GM21576 (cell line): ENCODE measurements at regions not wholly inside any gene's neighbourhood (a gene's known extent, or its start where the extent isn't known, plus 50 kb on each side); places are given as distances from the start of the nearest gene placed in this dataset.
"Not testable (repeated sequence)": the region's sequence is repeated elsewhere in the genome, so short reads cannot be mapped to it uniquely, and the experiment has no call there.

Experiments
- ATAC-seq: cut with Tn5 transposase; IDR thresholded peaks from one replicate; pipeline ENCODE4 v1.9.1; 2021; ENCODE audit warnings: mild to moderate bottlenecking, moderate library complexity; ENCODE audit not compliant: unreplicated experiment

DNA sequence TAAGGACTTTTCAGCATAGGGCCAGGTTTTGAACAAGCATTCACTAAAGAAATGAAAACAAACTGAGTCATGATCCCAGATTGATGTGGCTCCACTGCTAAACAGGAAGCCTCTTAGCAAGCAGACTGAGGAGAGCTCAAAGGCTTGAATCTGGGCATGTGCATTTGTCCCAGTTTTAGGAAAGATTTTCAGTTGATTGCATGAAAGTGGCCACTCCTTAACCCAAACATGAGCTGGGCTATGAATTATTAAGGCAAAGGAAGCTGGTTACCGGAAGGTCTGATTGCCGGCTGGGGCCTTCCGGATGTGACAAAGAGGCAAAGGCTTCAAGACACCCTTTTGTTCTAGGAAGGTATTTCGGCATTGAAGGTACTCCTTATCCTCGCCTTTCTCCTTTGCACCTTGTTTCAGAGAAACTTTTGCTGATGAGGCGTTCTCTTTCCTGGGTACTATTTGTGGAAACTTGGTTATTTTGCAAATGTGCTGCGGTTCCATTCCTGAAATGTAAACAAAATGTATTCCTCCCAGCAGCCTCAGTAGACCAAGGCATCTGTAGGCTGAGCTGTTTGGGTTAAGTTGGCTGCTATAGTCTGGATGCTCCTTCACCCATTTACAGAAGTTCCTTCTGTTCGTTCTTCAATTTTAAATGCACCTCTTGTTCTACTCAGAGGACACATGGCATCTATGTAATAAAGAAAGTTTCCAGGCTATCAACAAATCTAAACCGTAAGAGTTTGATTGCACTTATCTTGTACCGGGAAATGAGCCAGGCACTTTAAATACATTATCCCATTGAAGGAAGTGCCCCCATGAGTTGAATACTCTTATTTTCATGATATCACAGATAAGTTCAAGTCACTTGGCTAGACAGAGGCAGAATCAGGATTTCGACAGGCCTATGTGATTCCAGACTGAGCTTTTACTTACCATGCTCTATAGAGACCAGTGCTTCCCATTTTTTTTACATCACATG lies 115.6 kb upstream of the METAP2 start:
- ATAC-seq, result no peak

GRCh38 chr12:95365912-95366311 lies 108.0 kb upstream of the METAP2 start:
- no peak for ATAC-seq

DNA sequence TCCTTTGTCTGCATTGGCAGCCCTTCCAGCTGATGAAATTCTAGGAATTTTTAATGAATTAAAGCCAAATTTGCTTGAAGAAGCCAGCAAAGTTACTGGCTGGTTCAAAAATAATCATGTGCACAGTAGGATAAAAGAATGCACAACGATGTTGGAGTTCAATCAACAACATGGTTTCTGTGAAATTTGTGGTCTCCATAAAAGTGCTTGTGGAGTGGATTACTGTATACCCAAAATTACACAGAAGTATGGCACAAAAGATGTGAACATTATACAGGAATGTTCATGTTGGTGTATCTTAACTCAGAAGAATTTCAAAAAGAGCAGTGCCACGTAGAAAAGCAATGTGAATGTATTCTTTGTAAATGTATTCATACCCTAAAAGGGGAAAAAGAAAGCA lies 105.0 kb upstream of the METAP2 start:
- no peak for ATAC-seq

DNA sequence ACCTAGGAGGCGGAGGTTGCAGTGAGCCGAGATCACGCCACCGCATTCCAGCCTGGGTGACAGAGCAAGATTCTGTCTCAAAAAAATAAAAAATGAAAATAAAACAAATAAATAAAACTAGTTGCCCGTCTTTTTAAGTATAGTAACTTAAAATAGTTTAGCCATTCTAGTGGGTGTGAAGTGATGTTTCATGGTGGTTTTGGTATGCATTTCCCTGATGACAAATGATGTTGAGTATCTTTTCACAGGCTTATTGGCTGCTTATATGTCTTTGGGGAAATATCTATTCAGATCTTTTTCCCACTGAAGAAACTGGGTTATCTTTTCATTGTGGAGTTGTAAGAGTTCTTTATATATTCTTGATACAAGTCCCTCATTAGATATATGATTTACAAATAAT lies 102.4 kb upstream of the METAP2 start:
- no peak for ATAC-seq

- not testable (repeated sequence) for ATAC-seq
Measured at GRCh38 chr12:95379481-95379880, 94.5 kb upstream of the METAP2 start.

DNA sequence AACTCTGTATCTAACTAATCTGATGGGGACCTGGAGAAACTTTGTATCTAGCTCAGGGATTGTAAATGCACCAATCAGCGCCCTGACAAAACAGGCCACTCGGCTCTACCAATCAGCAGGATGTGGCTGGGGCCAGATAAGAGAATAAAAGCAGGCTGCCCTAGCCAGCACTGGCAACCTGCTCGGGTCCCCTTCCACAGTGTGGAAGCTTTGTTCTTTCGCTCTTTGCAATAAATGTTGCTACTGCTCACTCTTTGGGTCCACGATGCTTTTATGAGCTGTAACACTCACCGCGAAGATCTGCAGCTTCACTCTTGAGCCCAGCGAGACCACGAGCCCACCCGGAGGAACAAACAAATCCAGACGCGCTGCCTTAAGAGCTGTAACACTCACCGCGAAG lies 93.6 kb upstream of the METAP2 start:
- not testable (repeated sequence) for ATAC-seq

DNA sequence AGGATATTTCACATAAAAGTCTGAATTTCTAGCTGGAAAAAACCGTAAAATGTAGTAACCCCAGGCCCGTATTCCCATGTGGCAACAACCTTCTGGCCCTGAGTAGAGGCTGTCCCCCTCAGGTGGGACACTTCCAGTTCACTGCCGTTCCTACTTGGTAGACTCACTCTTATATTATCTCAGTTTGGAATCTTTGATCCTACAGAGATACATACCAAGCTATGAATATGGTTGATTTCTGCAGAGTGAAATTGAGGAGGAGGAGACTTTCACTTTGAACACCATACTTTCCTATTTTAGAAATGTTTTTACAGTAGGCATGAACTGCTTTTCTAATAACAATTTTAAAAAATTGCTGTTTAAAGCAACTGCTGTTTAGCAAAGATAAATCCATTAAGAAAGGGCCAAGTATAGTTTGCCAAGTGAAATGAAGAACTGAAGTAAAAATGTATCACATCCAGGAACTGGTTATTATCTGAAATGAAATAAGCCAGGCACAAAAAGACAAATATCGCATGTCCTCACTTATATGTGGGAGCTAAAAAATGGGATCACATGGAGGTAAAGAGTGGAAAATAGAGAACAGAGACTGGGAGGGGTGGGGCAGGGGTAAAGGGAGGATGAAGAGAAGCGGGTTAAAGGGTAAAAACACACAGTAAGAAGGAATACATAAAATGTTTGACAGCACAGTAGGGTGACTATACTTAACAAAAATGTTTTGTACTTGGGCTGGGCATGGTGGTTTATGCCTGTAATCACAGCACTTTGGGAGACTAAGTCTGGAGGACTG lies 92.8 kb upstream of the METAP2 start:
- no peak for ATAC-seq

- ATAC-seq, result not testable (repeated sequence)
Measured at GRCh38 chr12:95383920-95384319, 90.0 kb upstream of the METAP2 start.

- ATAC-seq, result no peak
Measured at GRCh38 chr12:95384785-95385184, 89.2 kb upstream of the METAP2 start.

DNA sequence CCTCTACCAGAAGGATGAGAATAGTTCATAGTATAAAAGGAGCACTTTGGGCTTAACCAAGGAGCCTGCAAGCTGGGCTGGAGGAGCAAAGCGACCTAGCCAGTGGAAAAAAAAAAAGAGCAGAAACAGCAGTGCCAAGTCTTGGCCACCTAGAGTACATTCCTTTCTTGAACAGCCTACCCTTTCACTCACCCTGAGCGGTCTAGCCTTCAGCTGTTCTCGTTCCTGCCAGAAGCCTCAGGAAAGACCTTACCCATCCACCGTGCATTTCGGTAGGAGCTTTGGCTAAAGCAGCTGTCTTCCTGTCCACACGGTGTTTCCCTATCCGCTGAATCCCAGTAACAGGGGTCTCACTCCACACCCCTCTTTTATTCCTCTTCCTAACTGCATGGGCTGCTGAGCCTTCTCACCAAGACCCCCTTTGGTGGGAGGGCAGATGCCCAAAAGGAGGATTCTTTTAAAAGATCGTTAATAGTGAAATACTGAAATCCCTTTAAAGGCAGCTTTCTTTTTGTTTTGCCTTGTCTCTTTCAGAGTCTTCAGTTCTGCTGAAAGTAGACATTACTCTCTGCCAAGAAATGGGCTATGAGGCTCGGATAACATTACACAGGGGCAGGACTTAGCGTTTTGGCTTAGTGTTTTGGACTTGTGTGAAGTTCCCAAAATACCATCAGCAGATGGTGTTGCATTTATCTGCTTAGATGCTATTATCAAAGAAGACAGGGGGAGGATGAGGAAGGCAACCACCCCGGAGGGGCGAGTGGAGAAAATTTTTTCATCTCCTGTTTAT lies 88.5 kb upstream of the METAP2 start:
- ATAC-seq, result no peak

DNA sequence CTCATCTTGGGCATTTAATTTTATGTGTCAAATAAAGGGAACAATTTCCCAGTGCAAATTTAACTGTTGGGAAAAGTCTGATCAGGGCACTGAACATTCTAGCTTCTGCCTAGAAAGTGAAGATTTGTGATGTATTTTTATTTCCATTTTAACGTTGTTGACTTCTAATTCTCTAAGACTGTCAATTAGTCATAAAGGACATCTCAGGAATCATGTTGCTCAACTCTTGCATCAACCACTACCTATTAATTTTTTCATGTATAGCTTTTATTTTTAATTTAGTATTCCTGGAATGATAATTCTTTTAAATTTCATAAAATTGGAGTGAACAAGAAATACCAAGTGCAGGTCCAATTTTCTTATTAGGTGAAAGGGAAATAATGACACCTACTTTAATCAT lies 87.9 kb upstream of the METAP2 start:
- ATAC-seq, result no peak

- not testable (repeated sequence) for ATAC-seq
Measured at GRCh38 chr12:95388260-95388659, 85.7 kb upstream of the METAP2 start.

DNA sequence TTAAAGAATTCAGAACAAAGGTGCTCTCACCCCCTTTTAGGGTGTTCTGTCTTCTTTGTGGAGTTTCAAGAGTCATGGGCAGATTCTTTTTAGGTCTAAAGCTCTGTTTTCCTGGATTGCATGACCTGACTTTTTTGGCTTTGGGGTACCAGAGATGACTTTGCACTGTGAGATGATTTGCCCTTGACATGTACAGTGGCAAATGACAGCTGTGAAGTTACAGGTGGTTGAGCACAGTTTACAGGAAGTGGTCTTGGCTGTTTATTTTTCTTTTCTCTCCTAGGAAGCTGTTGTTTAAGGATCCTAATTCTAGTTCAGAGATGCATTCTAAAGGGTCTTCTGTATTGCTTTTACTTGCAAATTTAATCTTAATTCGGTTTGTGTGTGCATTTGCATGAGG lies 83.8 kb upstream of the METAP2 start:
- peak; percentile 81 for ATAC-seq

- ATAC-seq, result peak; percentile 67
Measured at GRCh38 chr12:95390932-95391331, 83.0 kb upstream of the METAP2 start.

GRCh38 chr12:95393191-95393790 lies 80.7 kb upstream of the METAP2 start:
- ATAC-seq, result no peak

- ATAC-seq, result no peak
Measured at GRCh38 chr12:95395696-95396095, 78.3 kb upstream of the METAP2 start.

DNA sequence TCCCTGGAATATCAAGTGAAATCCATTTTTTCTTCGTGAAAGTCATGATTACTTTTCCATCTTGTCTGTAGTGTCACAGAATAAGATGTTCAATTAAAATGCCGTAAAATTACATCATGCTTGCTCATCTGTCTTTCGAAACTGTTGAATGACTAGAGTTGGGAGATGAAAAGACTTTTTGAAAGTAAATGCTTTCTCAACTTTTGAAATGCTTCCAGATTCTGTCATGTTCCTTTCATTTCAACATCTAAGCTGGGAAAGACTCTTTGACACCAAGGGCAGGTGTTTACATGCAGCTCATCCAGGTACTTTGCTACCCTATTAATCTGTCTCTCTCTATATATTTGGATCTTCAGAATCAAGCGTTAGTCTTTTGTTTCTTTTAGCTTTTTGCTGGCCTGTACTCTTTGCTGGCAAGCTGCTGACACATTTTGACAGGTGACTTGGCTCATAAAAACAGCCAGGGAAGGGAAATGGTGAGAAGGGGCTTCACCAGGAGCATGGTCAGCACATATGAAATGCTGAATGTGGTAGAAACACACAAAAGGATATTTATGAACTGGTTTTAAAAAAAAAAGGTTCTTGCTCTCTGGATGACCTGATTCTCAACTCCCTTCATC lies 77.0 kb upstream of the METAP2 start:
- ATAC-seq, result no peak

DNA sequence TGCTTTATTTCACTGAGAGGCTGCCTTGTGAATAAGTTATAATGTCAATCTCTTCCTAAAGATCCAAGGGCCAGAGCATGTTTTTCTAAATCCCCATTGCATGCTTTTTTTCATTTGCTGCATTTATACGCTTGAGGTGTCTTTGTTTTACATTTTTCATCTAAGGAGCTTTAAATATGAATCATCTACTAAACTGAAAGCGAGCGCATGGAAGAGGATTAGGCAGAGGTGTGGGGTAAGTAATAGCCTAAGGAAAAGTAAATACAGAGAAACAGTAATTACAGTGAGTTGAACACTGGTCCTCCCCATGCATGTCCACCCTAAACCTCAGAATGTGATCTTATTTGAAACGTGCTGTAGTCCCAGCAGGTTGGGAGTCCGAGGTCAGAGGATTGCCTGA lies 76.4 kb upstream of the METAP2 start:
- ATAC-seq, result no peak

DNA sequence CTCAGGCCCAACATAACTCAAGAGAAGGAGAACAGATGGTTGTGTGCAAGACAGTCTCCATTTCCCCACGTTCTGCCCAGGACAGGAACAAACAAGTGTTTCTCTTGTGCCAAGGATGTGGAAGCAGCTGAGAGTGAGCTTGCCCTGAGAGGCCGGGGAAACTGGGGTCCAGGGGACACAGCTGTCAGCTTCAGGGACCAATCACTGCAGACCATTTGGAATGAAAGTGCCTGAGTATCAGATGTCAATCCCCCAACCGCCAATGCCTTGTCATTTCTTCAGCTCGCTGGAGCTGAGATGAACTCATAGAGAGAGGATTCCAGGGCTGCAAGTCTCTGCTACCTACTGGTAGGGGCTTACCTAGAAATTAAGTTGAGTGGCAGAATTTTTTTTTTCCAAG lies 71.9 kb upstream of the METAP2 start:
- ATAC-seq, result no peak

DNA sequence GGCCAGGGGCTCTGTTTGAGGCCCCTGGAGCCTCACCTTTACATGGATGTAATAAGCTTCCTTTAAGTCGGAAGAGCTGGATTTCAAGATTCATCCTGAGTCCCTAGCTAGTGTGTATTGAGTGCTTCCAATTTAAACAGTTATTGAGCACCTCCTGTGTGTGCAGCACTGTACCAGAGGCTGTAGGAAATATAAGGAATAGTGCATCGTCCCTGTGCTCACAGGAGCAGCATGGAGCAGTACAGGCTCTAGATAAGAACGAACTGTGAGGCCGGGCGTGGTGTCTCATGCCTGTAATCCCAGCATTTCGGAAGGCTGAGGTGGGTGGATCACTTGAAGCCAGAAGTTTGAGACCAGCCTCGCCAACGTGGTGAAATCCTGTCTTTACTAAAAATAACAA lies 65.8 kb upstream of the METAP2 start:
- ATAC-seq, result no peak
